B cell (primary cell): ENCODE measurements at regions not wholly inside any gene's neighbourhood (a gene's known extent, or its start where the extent isn't known, plus 50 kb on each side); places are given as distances from the start of the nearest gene placed in this dataset.

Experiments
- ATAC-seq: fragments of 200-7000 bp; cut with Tn5 transposase; one replicate; pipeline ENCODE4 v1.10.0; 2021; ENCODE audit warnings: low read depth, mild to moderate bottlenecking, moderate number of reproducible peaks, moderate library complexity
- CTCF ChIA-PET: fragments of 350-600 bp; sonication (Branson Sonifier 250); formaldehyde crosslinking; loops from one replicate; lab custom pipeline; 2021; ENCODE audit warnings: antibody characterized with exemption, inconsistent platforms; lab: Charles Lee
- POLR2A ChIA-PET: fragments of 350-600 bp; sonication (Branson Sonifier 250); formaldehyde crosslinking; loops from one replicate; lab custom pipeline; 2021; ENCODE audit warnings: antibody characterized with exemption; lab: Charles Lee
- DNase-seq: peaks from one replicate; pipeline ENCODE4 v3.0.0; 2013
- H2AFZ ChIP-seq: 2 replicates; pipeline ENCODE4 v1.6.1; 2012; ENCODE audit warnings: mild to moderate bottlenecking, low read depth, low read length; ENCODE audit not compliant: insufficient read depth, poor library complexity, severe bottlenecking
- H3K27ac ChIP-seq, 2 donors: 1 replicate in 1 of 2; 2 replicates in 1 of 2; pipeline ENCODE4 v1.5.1; 2012 to 2013; ENCODE audit warnings: low read length in 2 of 2, mild to moderate bottlenecking in 2 of 2, moderate library complexity in 1 of 2
- H3K27me3 ChIP-seq, 4 experiments: fragments of 200-600 bp in 1 of 4; sonication (generic) in 1 of 4; replicated peaks in 1 of 4; 1 replicate in 2 of 4; 2 replicates in 2 of 4; pipeline versions ENCODE4 v1.6.1 to v1.7.0; 2013 to 2016; ENCODE audit warnings: low read length in 3 of 4, mild to moderate bottlenecking in 2 of 4, mixed read lengths in 1 of 4, moderate library complexity in 1 of 4; ENCODE audit not compliant: insufficient read depth in 4 of 4, control insufficient read depth in 3 of 4; ENCODE audit errors: control extremely low read depth in 1 of 4
- H3K36me3 ChIP-seq, 2 experiments: replicated peaks in 1 of 2; 1 replicate in 1 of 2; 2 replicates in 1 of 2; pipeline versions ENCODE4 v1.6.1 to v1.7.1; 2013; ENCODE audit warnings: low read length in 1 of 2; ENCODE audit not compliant: insufficient read depth in 2 of 2, control insufficient read depth in 1 of 2; ENCODE audit errors: control extremely low read depth in 1 of 2, extremely low read depth in 1 of 2
- H3K4me1 ChIP-seq, 2 donors: fragments of 200-600 bp in 1 of 2; sonication (generic) in 1 of 2; 1 replicate in 1 of 2; 2 replicates in 1 of 2; pipeline versions ENCODE4 v1.5.1 to v1.6.1; 2013 to 2017; ENCODE audit warnings: low read length in 2 of 2; ENCODE audit not compliant: control insufficient read depth in 2 of 2, insufficient read depth in 2 of 2
- H3K4me2 ChIP-seq: replicated peaks from 2 replicates; pipeline ENCODE3; 2012; ENCODE audit warnings: mild to moderate bottlenecking, low read depth, low read length; ENCODE audit not compliant: poor library complexity, severe bottlenecking
- H3K4me3 ChIP-seq, 5 experiments: fragments of 200-600 bp in 1 of 5; sonication (generic) in 1 of 5; 1 replicate in 3 of 5; 2 replicates in 2 of 5; pipeline versions ENCODE4 v1.5.1 to v1.7.0; 2011 to 2016; ENCODE audit warnings: low read length in 4 of 5, mild to moderate bottlenecking in 4 of 5, low read depth in 2 of 5, control low read depth in 1 of 5, moderate library complexity in 1 of 5; ENCODE audit not compliant: insufficient read depth in 1 of 5; ENCODE audit errors: control extremely low read depth in 1 of 5, extremely low read depth in 1 of 5
- H3K79me2 ChIP-seq: fragments of 200-600 bp; sonication (generic); one replicate; pipeline ENCODE4 v1.6.0; 2016; ENCODE audit warnings: low read length; ENCODE audit not compliant: control insufficient read depth, insufficient read depth
- H3K9ac ChIP-seq: fragments of 200-600 bp; sonication (generic); 2 replicates; pipeline ENCODE4 v1.6.1; 2017; ENCODE audit warnings: mild to moderate bottlenecking, low read length, moderate library complexity
- H3K9me3 ChIP-seq, 3 donors: one replicate each; pipeline versions ENCODE4 v1.6.1 to v1.7.1; 2013; ENCODE audit warnings: low read length in 2 of 3; ENCODE audit not compliant: control insufficient read depth in 2 of 3, insufficient read depth in 1 of 3; ENCODE audit errors: control extremely low read depth in 1 of 3
- H4K20me1 ChIP-seq: 2 replicates; pipeline ENCODE4 v1.6.0; 2012; ENCODE audit warnings: mild to moderate bottlenecking, low read length; ENCODE audit not compliant: insufficient read depth, control insufficient read depth, poor library complexity, severe bottlenecking
- H3K27ac Mint-ChIP-seq: one replicate; pipeline ENCODE4 v1.8.0; 2021; ENCODE audit warnings: mixed read lengths
- H3K27me3 Mint-ChIP-seq: one replicate; pipeline ENCODE4 v1.8.0; 2021; ENCODE audit warnings: mixed read lengths
- H3K4me1 Mint-ChIP-seq: one replicate; pipeline ENCODE4 v1.8.0; 2021; ENCODE audit warnings: mixed read lengths
- H3K4me3 Mint-ChIP-seq: one replicate; pipeline ENCODE4 v1.8.0; 2021; ENCODE audit warnings: mixed read lengths
- H3K9me3 Mint-ChIP-seq: one replicate; pipeline ENCODE4 v1.8.0; 2022; ENCODE audit warnings: mixed read lengths; ENCODE audit not compliant: insufficient read depth
- CTCF ChIP-seq: fragments of 200-600 bp; IDR thresholded peaks from one replicate; pipeline ENCODE4 v1.8.0; 2022; ENCODE audit warnings: antibody characterized with exemption, mild to moderate bottlenecking
- EZH2 ChIP-seq: IDR thresholded peaks from 2 replicates; pipeline ENCODE4 v1.6.1; 2012; ENCODE audit warnings: borderline replicate concordance, low read depth, mild to moderate bottlenecking, moderate library complexity, low read length; ENCODE audit not compliant: insufficient read depth, poor library complexity, severe bottlenecking
- WGBS: methylation state at CpG from one replicate; pipeline ENCODE4 v1.1.5; 2013; ENCODE audit warnings: missing lambda C conversion rate; ENCODE audit not compliant: insufficient coverage; 5-methylcytosine and 5-hydroxymethylcytosine counted together
- intact Hi-C: fragments of 100-400 bp; cut with micrococcal nuclease; formaldehyde crosslinking; loops from one replicate; pipeline ENCODE4 v1.10.0; 2022

- Mint-ChIP-seq H3K27me3 (peaks cover 5% of the 10 kb centered on the region), H3K27ac (no peak overlapping the region)
Observed at GRCh38 chr4:18321956-18322530, 300.5 kb upstream of the LCORL start.

GRCh38 chr4:18319431-18319830 is 297.9 kb upstream of the LCORL start:
- Histone ChIP-seq H3K4me2 (no peak overlapping the region), H3K36me3 (no peaks in the 10 kb centered on the region), H3K9ac (no peak overlapping the region), H4K20me1 (no peaks in the 10 kb centered on the region), H3K9me3 (no peaks in the 10 kb centered on the region), H3K4me1 (no peaks in the 10 kb centered on the region), H3K4me3 (no peak overlapping the region), H2AFZ (no peak overlapping the region), H3K27ac (no peak overlapping the region), H3K27me3 (no peaks in the 10 kb centered on the region), H3K79me2 (no peaks in the 10 kb centered on the region)
- DNase-seq (no peak), ATAC-seq (no peak)
- Mint-ChIP-seq H3K9me3 (no peaks in the 10 kb centered on the region), H3K27ac (no peak overlapping the region), H3K4me1 (no peaks in the 10 kb centered on the region), H3K27me3 (peaks cover 5% of the 10 kb centered on the region), H3K4me3 (no peak overlapping the region)
- ChIA-PET CTCF (no interaction called here), POLR2A (no interaction called here)
- intact Hi-C loops, result no loop called here
- TF ChIP-seq EZH2 (no peak), CTCF (no peak)
- no CpG with 5 or more reads among the region's 6 CpGs for WGBS

More at GRCh38 chr4:18321956-18322530, 300.5 kb upstream of the LCORL start:
- H3K79me2 ChIP-seq, result no peaks in the 10 kb centered on the region
- no peak overlapping the region for H3K9ac ChIP-seq
- CTCF ChIA-PET, result no interaction called here
- no peaks in the 10 kb centered on the region for H4K20me1 ChIP-seq
- no peak overlapping the region for H2AFZ ChIP-seq
- DNase-seq, result no peak
- H3K4me1 Mint-ChIP-seq, result no peaks in the 10 kb centered on the region
- H3K4me1 ChIP-seq, result no peaks in the 10 kb centered on the region
- H3K9me3 Mint-ChIP-seq, result peaks cover 2% of the 10 kb centered on the region
- no peak overlapping the region for H3K27ac ChIP-seq
- no peak for ATAC-seq
- H3K4me2 ChIP-seq, result no peak overlapping the region
- H3K4me3 Mint-ChIP-seq, result no peak overlapping the region
- POLR2A ChIA-PET, result no interaction called here
- no peaks in the 10 kb centered on the region for H3K36me3 ChIP-seq
- no peak overlapping the region for H3K4me3 ChIP-seq
- H3K27me3 ChIP-seq, result no peaks in the 10 kb centered on the region
- 100% methylated on average over 2 of the region's 5 CpGs for WGBS
- no peaks in the 10 kb centered on the region for H3K9me3 ChIP-seq
- no peak for TF ChIP-seq CTCF
- no peak for TF ChIP-seq EZH2
- intact Hi-C loops, result no loop called here
